SK-N-SH (cell line): ENCODE measurements at regions not wholly inside any gene's neighbourhood (a gene's known extent, or its start where the extent isn't known, plus 50 kb on each side); places are given as distances from the start of the nearest gene placed in this dataset.

Experiments used
- CTCF ChIA-PET: fragments of 300-600, 350-600 bp; formaldehyde crosslinking; extraction: SDS; loops from one replicate; lab custom pipeline; 2021; lab: Yijun Ruan, JAX
- POLR2A ChIA-PET: fragments of 350-600 bp; sonication (Branson Sonifier 250); formaldehyde crosslinking; extraction: SDS; loops from one replicate; lab custom pipeline; 2020; ENCODE audit warnings: antibody characterized with exemption, inconsistent platforms; lab: Yijun Ruan, JAX
- DNase-seq: peaks from one replicate; pipeline ENCODE4 v3.0.0; 2012
- H2AFZ ChIP-seq: fragments of 200-600 bp; sonication (generic); 2 replicates; pipeline ENCODE4 v1.8.1; 2016; ENCODE audit warnings: antibody characterized with exemption, mild to moderate bottlenecking, low read depth
- H3F3A ChIP-seq: fragments of 200-600 bp; sonication (generic); replicated peaks from 2 replicates; pipeline ENCODE3; 2016; ENCODE audit warnings: antibody characterized with exemption, mild to moderate bottlenecking; ENCODE audit not compliant: insufficient read depth
- H3K27ac ChIP-seq, 2 experiments: fragments of 200-500 bp in 1 of 2; fragments of 200-600 bp in 1 of 2; sonication (Bioruptor generic) in 1 of 2; sonication (generic), shearing (Covaris generic) in 1 of 2; 2 replicates each; pipeline versions ENCODE4 v1.5.1 to v1.6.1; 2014 to 2016; ENCODE audit warnings: low read depth in 2 of 2, inconsistent platforms in 1 of 2, low read length in 1 of 2, mild to moderate bottlenecking in 1 of 2, mixed read lengths in 1 of 2
- H3K27me3 ChIP-seq: fragments of 200-600 bp; sonication (generic), shearing (Covaris generic); 2 replicates; pipeline ENCODE4 v1.6.1; 2016; ENCODE audit warnings: mixed run types; ENCODE audit not compliant: insufficient read depth
- H3K36me3 ChIP-seq, 2 experiments: fragments of 200-500 bp in 1 of 2; fragments of 200-600 bp in 1 of 2; sonication (Bioruptor generic) in 1 of 2; sonication (generic) in 1 of 2; replicated peaks in 1 of 2; 2 replicates each; pipeline versions ENCODE3 to v1.5.1; 2014 to 2016; ENCODE audit warnings: low read length in 1 of 2, mild to moderate bottlenecking in 1 of 2; ENCODE audit not compliant: insufficient read depth in 2 of 2, control insufficient read depth in 1 of 2
- H3K4me1 ChIP-seq, 2 experiments: fragments of 200-500 bp in 1 of 2; fragments of 200-600 bp in 1 of 2; sonication (Bioruptor generic) in 1 of 2; sonication (generic), shearing (Covaris generic) in 1 of 2; 2 replicates each; pipeline versions ENCODE4 v1.5.1 to v1.6.1; 2014 to 2016; ENCODE audit warnings: low read depth in 1 of 2, low read length in 1 of 2, mixed run types in 1 of 2; ENCODE audit not compliant: insufficient read depth in 2 of 2, control insufficient read depth in 1 of 2
- H3K4me2 ChIP-seq: fragments of 200-600 bp; sonication (generic), shearing (Covaris generic); 2 replicates; pipeline ENCODE4 v1.6.1; 2017; ENCODE audit warnings: mixed run types
- H3K4me3 ChIP-seq, 2 experiments: fragments of 200-500 bp in 1 of 2; fragments of 200-600 bp in 1 of 2; sonication (Bioruptor generic) in 1 of 2; sonication (generic), shearing (Covaris generic) in 1 of 2; 2 replicates each; pipeline versions ENCODE4 v1.5.1 to v1.8.1; 2014 to 2016; ENCODE audit warnings: low read depth in 2 of 2, inconsistent platforms in 1 of 2, low read length in 1 of 2, mild to moderate bottlenecking in 1 of 2, mixed read lengths in 1 of 2, moderate library complexity in 1 of 2
- H3K79me2 ChIP-seq: fragments of 200-600 bp; sonication (generic); 2 replicates; pipeline ENCODE4 v1.8.1; 2017; ENCODE audit warnings: mild to moderate bottlenecking; ENCODE audit not compliant: insufficient read depth
- H3K9ac ChIP-seq: fragments of 200-600 bp; sonication (generic); 2 replicates; pipeline ENCODE4 v1.6.1; 2017; ENCODE audit warnings: mixed run types
- H3K9me2 ChIP-seq: fragments of 200-600 bp; sonication (generic); 2 replicates; pipeline ENCODE4 v1.6.1; 2017; ENCODE audit warnings: mixed run types
- H3K9me3 ChIP-seq: fragments of 200-600 bp; sonication (generic); 2 replicates; pipeline ENCODE4 v1.6.1; 2017; ENCODE audit warnings: mixed run types, mild to moderate bottlenecking, moderate library complexity
- H4K20me1 ChIP-seq: fragments of 200-600 bp; sonication (generic); 2 replicates; pipeline ENCODE4 v1.6.1; 2017; ENCODE audit warnings: mild to moderate bottlenecking, mixed run types; ENCODE audit not compliant: insufficient read depth
- CHD2 ChIP-seq: fragments of 150-350 bp; IDR thresholded peaks from 2 replicates; pipeline ENCODE4 v1.6.1; 2018; ENCODE audit warnings: low read length; ENCODE audit not compliant: partially characterized antibody
- FOSL2 ChIP-seq: IDR thresholded peaks from 2 replicates; pipeline ENCODE4 v1.4.0; 2012; ENCODE audit warnings: low read depth, mild to moderate bottlenecking, moderate library complexity, borderline replicate concordance
- FOXM1 ChIP-seq: IDR thresholded peaks from 2 replicates; pipeline ENCODE4 v1.4.0; 2012; ENCODE audit warnings: low read depth, mild to moderate bottlenecking
- GABPA ChIP-seq: IDR thresholded peaks from 2 replicates; pipeline ENCODE4 v1.4.0; 2012; ENCODE audit warnings: low read depth, mild to moderate bottlenecking
- GATA2 ChIP-seq: sonication (generic); formaldehyde crosslinking; IDR thresholded peaks from 2 replicates; pipeline ENCODE4 v1.5.0; 2020; ENCODE audit warnings: mild to moderate bottlenecking, missing genetic modification reagents
- IRF3 ChIP-seq: fragments of 150-350 bp; IDR thresholded peaks from 2 replicates; pipeline ENCODE4 v1.6.1; 2016; ENCODE audit warnings: mild to moderate bottlenecking, low read depth, low read length
- NRF1 ChIP-seq: IDR thresholded peaks from 2 replicates; pipeline ENCODE4 v1.6.1; 2012; ENCODE audit warnings: low read depth, mild to moderate bottlenecking, low read length
- RAD21 ChIP-seq: IDR thresholded peaks from 2 replicates; pipeline ENCODE4 v1.6.1; 2012; ENCODE audit warnings: mild to moderate bottlenecking, low read length
- RCOR1 ChIP-seq: fragments of 150-350 bp; IDR thresholded peaks from 2 replicates; pipeline ENCODE4 v1.6.1; 2017; ENCODE audit warnings: antibody characterized with exemption, low read length
- SIN3A ChIP-seq: IDR thresholded peaks from 2 replicates; pipeline ENCODE4 v1.6.1; 2012; ENCODE audit warnings: low read depth, mild to moderate bottlenecking, low read length, moderate library complexity, borderline replicate concordance
- SMC3 ChIP-seq: IDR thresholded peaks from 2 replicates; pipeline ENCODE4 v1.6.1; 2012; ENCODE audit warnings: low read depth, low read length, improper control_type of control experiment
- TAF1 ChIP-seq: IDR thresholded peaks from 2 replicates; pipeline ENCODE4 v1.6.1; 2012; ENCODE audit warnings: low read depth, mild to moderate bottlenecking, low read length, moderate library complexity, borderline replicate concordance
- TEAD4 ChIP-seq: IDR thresholded peaks from 2 replicates; pipeline ENCODE4 v1.4.0; 2012; ENCODE audit warnings: mild to moderate bottlenecking, borderline replicate concordance; ENCODE audit not compliant: insufficient read depth
- YY1 ChIP-seq: IDR thresholded peaks from 2 replicates; pipeline ENCODE4 v1.4.0; 2012; ENCODE audit warnings: low read depth, mild to moderate bottlenecking
- WGBS: methylation state at CpG from one replicate; pipeline ENCODE4 v1.1.6; 2017; ENCODE audit warnings: low lambda C conversion rate; 5-methylcytosine and 5-hydroxymethylcytosine counted together
- TF ChIP-seq, protein P1 (sequence below): IDR thresholded peaks from 2 replicates; pipeline ENCODE4 v1.4.0; 2012; ENCODE audit warnings: low read depth

- Histone ChIP-seq H2AFZ (no peak overlapping the region), H3F3A (peaks cover 2% of the 10 kb centered on the region), H3K4me1 (peaks cover 0 to 4% of the 10 kb centered on the region in 2 experiments; a peak in 1 of 4 replicates), H3K4me2 (no peak overlapping the region)
- CTCF ChIA-PET = no interaction called here
- TF ChIP-seq GATA2 (no peak), TEAD4 (no peak), NRF1 (no peak), TAF1 (no peak), SIN3A (no peak), RAD21 (no peak), FOXM1 (no peak), CHD2 (no peak), RCOR1 (no peak)
- TF ChIP-seq, all 33 proteins: peak for 0
- 82% methylated on average over 4 of the region's 4 CpGs for WGBS
- Histone ChIP-seq H3K4me3 (no peak overlapping the region), H3K9me2 (no peaks in the 10 kb centered on the region), H3K79me2 (no peaks in the 10 kb centered on the region), H3K9me3 (no peaks in the 10 kb centered on the region), H3K36me3 (no peaks in the 10 kb centered on the region), H4K20me1 (no peaks in the 10 kb centered on the region), H3K9ac (no peak overlapping the region), H3K27ac (no peak overlapping the region), H3K27me3 (no peaks in the 10 kb centered on the region)
- no peak for DNase-seq
- POLR2A ChIA-PET = interaction anchor here (0.7 kb wide), 1 partner anchor 11 kb away, joined by 3 read pairs; no protein-coding TSS in a partner anchor
These were observed 168.0 kb downstream of the FOXO1 start for GRCh38 chr13:40498461-40498860.

DNA sequence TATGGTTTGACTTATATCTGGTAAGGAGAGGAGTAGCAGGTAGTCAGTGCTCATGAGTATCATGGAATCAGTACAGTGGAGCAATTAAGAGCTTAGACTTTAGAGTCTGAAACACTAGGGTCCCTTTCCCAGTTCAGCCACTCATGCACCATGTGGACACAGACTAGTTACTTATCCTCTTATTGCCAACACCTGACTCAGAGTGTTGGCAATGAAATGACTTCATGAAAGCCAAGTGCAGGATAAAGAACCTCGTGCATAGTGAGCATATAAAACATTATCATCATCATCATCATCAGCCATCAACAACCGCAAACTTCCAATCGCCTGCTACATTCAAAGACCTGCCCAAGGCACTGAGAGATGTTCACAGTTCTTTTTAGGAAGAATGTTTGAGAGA, 164.2 kb downstream of the FOXO1 start:
- no peaks in the 10 kb centered on the region for H3K9me2 ChIP-seq
- H3K4me1 ChIP-seq = peaks cover 0 to 16% of the 10 kb centered on the region in 2 experiments; a peak in 1 of 4 replicates
- no peak overlapping the region for H3K4me2 ChIP-seq
- ChIA-PET POLR2A (no interaction called here), CTCF (no interaction called here)
- H3F3A ChIP-seq = peaks cover 11% of the 10 kb centered on the region
- H3K4me3 ChIP-seq = no peak overlapping the region
- TF ChIP-seq SMC3 (no peak), YY1 (no peak), FOSL2 (no peak), IRF3 (no peak), GABPA (no peak)
- TF ChIP-seq, protein P1, sequence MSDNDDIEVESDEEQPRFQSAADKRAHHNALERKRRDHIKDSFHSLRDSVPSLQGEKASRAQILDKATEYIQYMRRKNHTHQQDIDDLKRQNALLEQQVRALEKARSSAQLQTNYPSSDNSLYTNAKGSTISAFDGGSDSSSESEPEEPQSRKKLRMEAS = no peak
- TF ChIP-seq, all 33 proteins: peak for 0
- Histone ChIP-seq H3K36me3 (no peaks in the 10 kb centered on the region), H3K27me3 (no peaks in the 10 kb centered on the region), H3K9ac (no peak overlapping the region), H2AFZ (no peak overlapping the region), H3K27ac (no peak overlapping the region), H4K20me1 (no peaks in the 10 kb centered on the region), H3K9me3 (no peaks in the 10 kb centered on the region), H3K79me2 (no peaks in the 10 kb centered on the region)
- no peak for DNase-seq
- 73% methylated on average over 3 of the region's 3 CpGs for WGBS
